Neural cell (in vitro differentiated cells): ENCODE measurements at regions not wholly inside any gene's neighbourhood (a gene's known extent, or its start where the extent isn't known, plus 50 kb on each side); places are given as distances from the start of the nearest gene placed in this dataset.

Source experiments
- CTCF ChIP-seq: fragments of 450-650 bp; IDR thresholded peaks from 2 replicates; pipeline ENCODE4 v1.5.1; 2014; ENCODE audit warnings: antibody characterized with exemption, mild to moderate bottlenecking, moderate library complexity; ENCODE audit not compliant: poor library complexity, severe bottlenecking
- EP300 ChIP-seq: fragments of 450-650 bp; conservative IDR thresholded peaks from 2 replicates; pipeline ENCODE4 v1.6.1; 2014; ENCODE audit warnings: antibody characterized with exemption, mild to moderate bottlenecking, moderate library complexity; ENCODE audit not compliant: poor library complexity, severe bottlenecking
- EZH2 ChIP-seq: fragments of 200-600, 300-800 bp; shearing (Covaris generic), sonication (generic); IDR thresholded peaks from 2 replicates; pipeline ENCODE4 v1.6.1; 2014; ENCODE audit warnings: antibody characterized with exemption, low read length, borderline replicate concordance, mild to moderate bottlenecking; ENCODE audit not compliant: insufficient read depth, poor library complexity, severe bottlenecking
- POLR2AphosphoS5 ChIP-seq: IDR thresholded peaks from 2 replicates; pipeline ENCODE4 v1.6.1; 2012

GRCh38 chr18:59813942-59814341 is 85.9 kb upstream of the PMAIP1 start:
- TF ChIP-seq EP300 (no peak), POLR2AphosphoS5 (no peak), CTCF (no peak), EZH2 (no peak)
